ENCODE measurements at regions not wholly inside any gene's neighbourhood (a gene's known extent, or its start where the extent isn't known, plus 50 kb on each side); places are given as distances from the start of the nearest gene placed in this dataset.

DNA sequence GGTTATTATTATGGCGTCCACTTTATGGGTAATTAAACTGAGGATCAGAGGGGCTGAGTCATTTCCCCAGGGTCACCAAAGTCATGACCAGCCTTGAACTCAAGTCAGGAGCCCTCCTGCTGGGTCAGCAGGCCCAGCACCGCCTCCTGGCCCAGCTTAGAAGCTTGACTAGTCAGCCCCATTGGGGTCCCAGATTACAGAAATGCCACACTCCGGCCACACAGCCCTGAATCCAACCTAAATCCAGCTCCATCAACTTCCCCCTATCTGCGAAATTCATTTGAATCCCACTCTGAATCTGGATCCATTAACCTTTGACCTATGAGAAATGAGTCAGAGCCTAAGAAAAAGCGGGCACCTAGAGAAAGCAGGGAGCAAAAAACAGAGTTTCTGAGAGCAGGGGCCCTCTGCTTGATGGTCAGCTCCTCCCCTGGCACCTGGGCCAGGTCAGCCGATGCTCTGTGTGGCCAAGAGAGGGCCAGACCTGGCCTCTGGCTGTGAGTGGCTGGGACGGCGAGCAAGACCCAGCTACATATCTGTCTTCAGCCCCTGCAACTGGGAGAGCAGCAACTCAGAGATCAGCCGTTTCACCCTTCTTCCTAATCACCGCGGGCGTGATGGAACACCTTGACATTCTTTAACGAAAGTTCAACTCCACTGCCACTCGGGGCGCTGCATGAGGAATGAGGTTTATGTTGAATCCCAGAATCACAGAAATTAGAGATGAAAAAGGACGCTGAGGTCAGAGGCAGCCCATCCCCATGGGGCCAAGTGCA is 196.1 kb downstream of the TRIM29 start:
- TF ChIP-seq, protein P1, sequence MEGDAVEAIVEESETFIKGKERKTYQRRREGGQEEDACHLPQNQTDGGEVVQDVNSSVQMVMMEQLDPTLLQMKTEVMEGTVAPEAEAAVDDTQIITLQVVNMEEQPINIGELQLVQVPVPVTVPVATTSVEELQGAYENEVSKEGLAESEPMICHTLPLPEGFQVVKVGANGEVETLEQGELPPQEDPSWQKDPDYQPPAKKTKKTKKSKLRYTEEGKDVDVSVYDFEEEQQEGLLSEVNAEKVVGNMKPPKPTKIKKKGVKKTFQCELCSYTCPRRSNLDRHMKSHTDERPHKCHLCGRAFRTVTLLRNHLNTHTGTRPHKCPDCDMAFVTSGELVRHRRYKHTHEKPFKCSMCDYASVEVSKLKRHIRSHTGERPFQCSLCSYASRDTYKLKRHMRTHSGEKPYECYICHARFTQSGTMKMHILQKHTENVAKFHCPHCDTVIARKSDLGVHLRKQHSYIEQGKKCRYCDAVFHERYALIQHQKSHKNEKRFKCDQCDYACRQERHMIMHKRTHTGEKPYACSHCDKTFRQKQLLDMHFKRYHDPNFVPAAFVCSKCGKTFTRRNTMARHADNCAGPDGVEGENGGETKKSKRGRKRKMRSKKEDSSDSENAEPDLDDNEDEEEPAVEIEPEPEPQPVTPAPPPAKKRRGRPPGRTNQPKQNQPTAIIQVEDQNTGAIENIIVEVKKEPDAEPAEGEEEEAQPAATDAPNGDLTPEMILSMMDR (IDR thresholded peaks at IDR 0.05; ENCODE audit: insufficient read depth, missing control alignments), result no peak
- FAIRE-seq, result no peak

DNA sequence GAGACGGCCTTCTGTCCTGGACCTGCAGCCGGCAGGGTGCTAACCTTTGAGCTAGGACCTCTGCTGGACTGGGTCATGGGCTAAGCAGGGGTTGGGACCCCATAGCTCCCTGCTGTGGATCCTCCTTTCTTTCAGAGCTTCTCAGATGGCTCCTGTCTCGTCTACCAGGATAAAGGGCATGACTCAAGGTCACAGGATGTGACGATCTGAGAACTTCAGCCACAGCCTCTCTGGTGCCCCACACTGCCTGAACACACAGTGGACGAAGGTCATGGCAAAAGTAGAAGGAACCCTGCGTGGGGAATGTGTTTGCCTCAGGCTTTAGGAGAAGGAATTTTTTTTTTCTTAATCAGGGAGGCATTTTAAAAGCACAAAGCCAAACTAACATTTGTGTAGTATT is 196.7 kb downstream of the TRIM29 start:
- TF ChIP-seq, protein P1 (IDR thresholded peaks at IDR 0.05; ENCODE audit: insufficient read depth, missing control alignments), result no peak
- no peak for DNase-seq (ENCODE audit: insufficient read length, low spot score)
- no peak for FAIRE-seq

More for the DNA sequence above, 196.1 kb downstream of the TRIM29 start:
- no peak for DNase-seq (ENCODE audit: insufficient read length, low spot score)

DNA sequence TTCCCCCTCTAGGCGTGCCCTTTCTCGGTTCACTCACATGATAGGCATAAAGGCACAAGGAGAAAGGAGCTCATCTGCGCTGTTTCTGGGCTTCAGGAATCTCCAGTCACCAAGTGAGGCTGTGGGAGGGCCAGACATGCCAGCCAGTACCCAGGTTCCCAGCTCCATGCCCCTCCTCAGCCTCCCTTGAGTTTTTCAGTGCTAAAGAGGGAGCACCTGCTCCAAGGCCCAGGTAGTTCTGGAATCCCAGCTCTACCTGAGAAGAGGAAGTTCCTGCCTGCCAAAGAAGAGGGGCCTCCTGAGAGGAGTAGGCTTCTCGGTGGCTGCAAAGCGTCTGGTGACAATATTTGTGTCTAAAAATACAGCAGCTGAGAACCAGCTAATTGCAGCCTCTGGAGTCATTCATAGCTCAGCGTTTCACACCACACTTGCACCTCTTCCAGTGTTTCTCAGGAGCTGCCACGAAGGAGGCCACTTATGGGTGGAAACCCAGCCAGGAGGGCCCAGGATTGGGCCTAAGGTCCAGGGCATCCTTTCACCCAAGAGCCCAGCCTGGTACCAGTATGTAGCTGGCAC is 197.4 kb downstream of the TRIM29 start:
- DNase-seq (ENCODE audit: insufficient read length, low spot score) (no peak), FAIRE-seq (no peak)
- TF ChIP-seq, protein P1 (IDR thresholded peaks at IDR 0.05; ENCODE audit: insufficient read depth, missing control alignments), result no peak

DNA sequence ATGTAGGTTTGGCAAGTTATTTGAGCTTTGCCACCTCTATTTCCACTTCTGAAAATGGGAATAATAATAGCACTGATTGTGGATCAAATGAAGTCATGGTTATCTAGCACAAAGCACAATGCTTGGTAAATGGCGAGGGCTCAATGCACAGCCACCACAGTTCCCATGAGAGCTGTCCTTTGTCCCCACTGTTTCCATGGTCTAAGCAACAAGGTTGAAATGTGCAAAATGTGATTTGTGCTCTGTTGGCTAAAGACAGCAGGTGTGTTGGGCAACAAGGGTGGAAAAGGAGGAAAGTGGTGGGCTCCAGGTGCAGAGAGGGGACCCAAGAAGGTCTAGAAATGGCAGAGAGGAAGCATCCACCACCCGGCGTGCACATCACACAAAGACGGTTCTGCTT is 200.5 kb downstream of the TRIM29 start:
- no peak for DNase-seq (ENCODE audit: insufficient read length, low spot score)
- no peak for FAIRE-seq
- TF ChIP-seq, protein P1 (IDR thresholded peaks at IDR 0.05; ENCODE audit: insufficient read depth, missing control alignments), result no peak

DNA sequence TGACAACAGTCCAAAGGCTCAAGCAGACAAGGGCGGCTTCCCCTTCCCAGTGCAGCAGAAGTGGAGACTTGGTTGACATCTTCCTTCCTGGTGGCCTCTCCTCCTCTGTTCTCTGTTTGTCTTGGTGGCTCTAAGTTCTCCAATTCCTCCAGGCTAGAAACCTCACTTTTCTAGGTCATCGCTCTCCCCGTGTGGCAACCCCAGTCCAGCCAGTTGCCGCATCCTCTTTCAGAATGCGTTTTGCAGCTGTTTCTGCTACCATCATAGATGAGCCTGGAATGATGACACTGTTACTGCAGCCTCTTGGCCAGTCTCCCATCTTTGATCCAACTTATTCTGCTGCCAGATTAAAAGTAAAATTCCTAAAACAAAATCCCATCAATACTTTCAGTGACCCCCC is 201.5 kb downstream of the TRIM29 start:
- no peak for FAIRE-seq
- DNase-seq (ENCODE audit: insufficient read length, low spot score), result no peak
- TF ChIP-seq, protein P1 (IDR thresholded peaks at IDR 0.05; ENCODE audit: insufficient read depth, missing control alignments), result no peak

DNA sequence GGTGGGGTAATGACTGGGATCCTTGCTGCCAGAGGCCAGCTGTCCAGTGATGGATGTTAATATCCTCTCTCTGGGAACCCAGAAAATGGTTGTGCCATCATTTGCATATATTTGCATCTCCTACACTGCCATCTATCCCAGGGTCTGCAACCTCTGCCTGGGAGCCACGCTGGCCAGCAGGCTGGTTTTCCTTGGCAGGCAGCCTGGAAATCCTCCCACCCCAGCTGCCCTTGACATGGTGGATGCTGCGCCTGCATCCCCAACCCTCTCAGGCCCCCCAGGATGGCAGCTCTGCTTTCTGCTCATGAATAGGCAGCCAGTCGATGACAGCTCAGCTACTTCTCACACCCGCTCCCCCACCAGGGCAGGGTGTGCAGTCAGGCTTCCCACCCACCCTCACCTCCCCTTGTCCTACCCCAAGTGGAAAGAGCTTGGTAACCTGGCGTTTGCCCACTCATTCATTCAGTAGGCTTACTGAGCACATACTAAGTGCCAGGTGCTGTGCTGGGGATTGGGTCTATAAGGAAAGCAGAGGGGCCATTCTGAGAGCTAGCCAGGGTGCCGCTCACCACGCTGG is 202.5 kb downstream of the TRIM29 start:
- no peak for FAIRE-seq
- TF ChIP-seq, protein P1 (IDR thresholded peaks at IDR 0.05; ENCODE audit: insufficient read depth, missing control alignments), result no peak
- no peak for DNase-seq (ENCODE audit: insufficient read length, low spot score)

DNA sequence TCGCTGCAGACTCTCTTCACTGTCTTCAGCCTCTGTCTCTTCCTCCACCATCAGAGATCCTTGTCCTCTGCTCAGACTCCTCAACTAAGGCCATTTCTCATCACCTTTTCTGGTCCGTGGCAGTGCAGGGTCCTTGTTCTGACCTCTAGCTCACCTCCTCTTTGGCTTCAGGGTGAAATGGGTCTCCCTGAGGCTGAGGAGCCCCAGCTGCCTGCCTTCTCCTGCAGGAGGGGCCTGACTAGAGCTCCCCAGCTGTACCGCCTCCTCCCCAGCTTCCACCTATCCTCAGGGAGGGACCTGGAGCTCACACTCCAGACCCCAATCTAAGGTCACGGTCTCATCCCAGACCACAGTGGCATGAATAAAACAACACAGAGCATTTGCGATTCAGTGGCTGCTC is 203.0 kb downstream of the TRIM29 start:
- no peak for FAIRE-seq
- DNase-seq (ENCODE audit: insufficient read length, low spot score), result no peak
- TF ChIP-seq, protein P1 (IDR thresholded peaks at IDR 0.05; ENCODE audit: insufficient read depth, missing control alignments), result no peak

All from D721Med (cell line).